T-helper 17 cell (primary cell): ENCODE measurements at regions not wholly inside any gene's neighbourhood (a gene's known extent, or its start where the extent isn't known, plus 50 kb on each side); places are given as distances from the start of the nearest gene placed in this dataset.

ENCODE experiments used
- ATAC-seq: fragments of 150-1000 bp; cut with Tn5 transposase; 2 replicates; pipeline ENCODE4 v1.10.0; 2021; ENCODE audit warnings: mild to moderate bottlenecking, moderate library complexity
- DNase-seq, 3 donors: peaks; one replicate each; pipeline versions ENCODE4 v3.0.0 to v3.0.0-alpha.2; 2020 to 2021
- H3K9me3 ChIP-seq: one replicate; pipeline ENCODE4 v1.7.0; 2013; ENCODE audit warnings: low read length, mild to moderate bottlenecking; ENCODE audit not compliant: control insufficient read depth, poor library complexity, severe bottlenecking
- H3K27ac Mint-ChIP-seq: one replicate; pipeline ENCODE4 v1.8.0; 2022; ENCODE audit warnings: mild to moderate bottlenecking, moderate library complexity, mixed read lengths
- H3K27me3 Mint-ChIP-seq: one replicate; pipeline ENCODE4 v1.8.0; 2022; ENCODE audit warnings: mixed read lengths
- H3K36me3 Mint-ChIP-seq: one replicate; pipeline ENCODE4 v1.8.0; 2022; ENCODE audit warnings: low read depth, mixed read lengths
- H3K4me1 Mint-ChIP-seq: one replicate; pipeline ENCODE4 v1.8.0; 2022; ENCODE audit warnings: mild to moderate bottlenecking, mixed read lengths
- H3K4me3 Mint-ChIP-seq: one replicate; pipeline ENCODE4 v1.8.0; 2022; ENCODE audit warnings: mild to moderate bottlenecking, moderate library complexity, mixed read lengths

DNA sequence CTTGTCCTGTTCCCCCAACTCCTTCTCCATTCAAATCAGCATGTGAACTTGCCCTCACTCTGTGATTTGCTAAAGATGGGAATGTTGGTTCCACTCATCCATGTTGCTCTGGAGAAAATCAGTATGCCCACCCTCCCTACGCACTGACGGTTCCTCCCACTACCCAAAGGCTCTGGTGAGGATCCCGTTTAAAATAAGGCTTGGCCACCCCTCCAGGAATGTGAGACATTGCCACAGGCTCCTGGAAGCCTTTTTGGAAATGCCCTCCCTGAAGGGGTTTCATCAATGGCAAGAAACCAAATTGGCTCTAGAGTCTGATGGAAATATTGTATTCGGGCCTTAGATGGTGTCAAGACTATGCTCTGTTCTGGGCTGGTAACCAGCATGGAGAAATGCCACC, 187.3 kb downstream of the USP12 start:
- Mint-ChIP-seq H3K4me3 (no peak overlapping the region), H3K27ac (no peak overlapping the region), H3K36me3 (no peaks in the 10 kb centered on the region), H3K4me1 (peaks cover 5% of the 10 kb centered on the region), H3K27me3 (peaks cover 44% of the 10 kb centered on the region)
- ATAC-seq (no peak), DNase-seq (no peak)
- H3K9me3 ChIP-seq: no peaks in the 10 kb centered on the region

DNA sequence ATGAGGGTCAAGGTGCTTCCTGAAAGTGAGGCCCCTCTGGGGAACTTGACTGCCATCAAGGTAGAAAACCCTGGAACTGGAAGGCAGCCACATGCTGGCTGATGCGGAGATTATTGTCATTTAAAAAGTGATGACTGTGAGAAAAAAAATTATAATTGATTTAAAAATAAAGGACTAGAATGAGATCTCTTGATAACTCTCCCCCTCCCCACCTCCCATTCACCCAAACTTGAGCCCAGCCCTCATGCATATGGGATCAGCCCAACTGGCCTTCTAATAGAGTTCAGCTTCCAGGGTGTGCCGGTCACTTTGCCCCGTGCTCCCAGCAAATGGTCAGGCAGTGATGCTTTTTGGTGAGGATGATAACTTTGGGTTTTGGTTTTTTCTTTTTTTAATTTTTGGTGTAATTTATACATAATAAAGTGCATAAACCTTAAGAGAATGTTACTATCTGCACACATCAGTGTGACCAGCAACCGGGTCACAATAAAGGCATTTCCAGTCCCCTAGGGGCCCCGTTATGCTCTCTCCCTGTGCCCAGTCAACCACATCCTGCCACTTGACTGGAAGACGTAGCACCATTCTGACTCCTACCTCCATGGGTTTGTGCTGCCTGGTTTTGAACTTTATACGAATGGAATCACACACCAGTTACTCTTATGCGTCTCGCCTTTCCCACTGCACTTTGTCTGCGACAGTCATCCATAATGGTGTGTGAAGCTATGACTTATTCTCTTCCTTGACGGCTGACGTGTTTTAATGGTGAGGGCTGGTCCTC, 187.9 kb downstream of the USP12 start:
- DNase-seq: no peak
- Mint-ChIP-seq H3K36me3 (no peaks in the 10 kb centered on the region), H3K4me3 (no peak overlapping the region), H3K4me1 (peaks cover 2% of the 10 kb centered on the region), H3K27ac (no peak overlapping the region), H3K27me3 (peaks cover 41% of the 10 kb centered on the region)
- ATAC-seq: no peak
- H3K9me3 ChIP-seq: no peaks in the 10 kb centered on the region

DNA sequence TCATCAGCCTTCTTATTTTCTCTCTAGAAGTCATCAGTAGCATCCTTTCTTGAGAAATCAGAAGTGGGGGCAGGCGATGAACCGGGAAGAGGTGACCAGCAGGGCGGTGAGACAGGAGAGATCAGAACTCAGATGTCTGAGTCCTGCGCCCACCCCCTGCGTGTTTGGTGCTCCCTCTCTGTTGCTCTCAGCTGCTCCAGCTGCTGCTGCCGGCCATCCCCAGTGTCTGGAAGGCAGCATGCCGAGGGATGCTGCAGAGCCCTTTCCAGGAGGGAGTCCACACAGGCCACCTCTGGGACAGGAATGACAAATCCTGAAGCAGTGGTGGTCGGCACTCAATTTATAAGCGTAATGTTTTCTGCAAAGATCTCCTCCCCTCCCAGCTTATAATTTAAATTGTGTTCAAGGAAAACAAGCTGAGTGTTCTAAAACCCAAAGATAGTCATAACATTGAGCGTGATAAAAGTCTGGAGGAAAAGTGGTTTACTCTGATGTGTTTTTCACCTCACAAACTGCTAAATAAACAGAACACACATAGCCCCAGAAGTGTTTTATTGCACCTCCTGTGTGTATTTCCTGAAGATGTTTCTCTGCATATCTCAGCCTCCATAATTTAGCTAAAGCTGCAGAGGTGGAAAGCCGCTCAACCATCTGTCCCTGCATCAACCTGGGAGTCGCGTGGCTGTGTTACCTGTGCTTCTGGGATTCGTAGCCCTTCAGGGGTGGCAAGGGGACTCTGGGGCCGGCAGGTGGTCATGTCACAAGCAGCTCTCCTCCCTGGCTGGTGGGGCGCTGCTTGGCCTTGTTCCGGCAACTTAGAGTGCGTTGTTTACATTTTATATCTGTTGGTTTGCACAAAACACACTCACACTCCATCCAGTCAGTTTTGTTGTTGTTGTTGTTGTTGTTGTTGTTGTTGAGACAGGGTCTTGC, 191.2 kb downstream of the USP12 start:
- Mint-ChIP-seq H3K36me3 (no peaks in the 10 kb centered on the region), H3K27me3 (peaks cover 44% of the 10 kb centered on the region), H3K27ac (no peak overlapping the region), H3K4me3 (no peak overlapping the region), H3K4me1 (peaks cover 2% of the 10 kb centered on the region)
- no peaks in the 10 kb centered on the region for H3K9me3 ChIP-seq
- DNase-seq (no peak), ATAC-seq (no peak)

DNA sequence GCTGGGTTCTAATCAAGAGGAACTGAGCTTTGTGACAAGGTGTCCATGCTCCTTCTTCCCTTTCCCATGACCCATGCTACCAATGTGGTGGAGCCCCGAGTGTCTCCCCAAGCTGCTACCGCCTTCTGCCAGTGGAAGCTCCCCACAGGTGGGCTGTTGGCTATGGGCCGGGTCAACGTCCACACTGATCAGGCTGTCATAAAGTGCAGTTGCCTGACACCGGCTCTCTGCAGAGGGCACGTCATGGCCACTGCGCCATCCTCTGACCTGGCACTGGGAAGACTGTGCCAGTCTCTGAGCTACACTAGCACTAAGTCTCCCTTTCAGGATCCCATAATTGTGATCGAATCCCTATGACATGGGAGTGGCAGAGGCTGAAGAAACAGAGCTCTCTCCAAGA, 192.3 kb downstream of the USP12 start:
- no peak for ATAC-seq
- Mint-ChIP-seq H3K27me3 (peaks cover 42% of the 10 kb centered on the region), H3K27ac (no peak overlapping the region), H3K4me3 (peak overlapping the region; percentile 25), H3K4me1 (peaks cover 2% of the 10 kb centered on the region), H3K36me3 (no peaks in the 10 kb centered on the region)
- H3K9me3 ChIP-seq: no peaks in the 10 kb centered on the region
- DNase-seq: no peak

DNA sequence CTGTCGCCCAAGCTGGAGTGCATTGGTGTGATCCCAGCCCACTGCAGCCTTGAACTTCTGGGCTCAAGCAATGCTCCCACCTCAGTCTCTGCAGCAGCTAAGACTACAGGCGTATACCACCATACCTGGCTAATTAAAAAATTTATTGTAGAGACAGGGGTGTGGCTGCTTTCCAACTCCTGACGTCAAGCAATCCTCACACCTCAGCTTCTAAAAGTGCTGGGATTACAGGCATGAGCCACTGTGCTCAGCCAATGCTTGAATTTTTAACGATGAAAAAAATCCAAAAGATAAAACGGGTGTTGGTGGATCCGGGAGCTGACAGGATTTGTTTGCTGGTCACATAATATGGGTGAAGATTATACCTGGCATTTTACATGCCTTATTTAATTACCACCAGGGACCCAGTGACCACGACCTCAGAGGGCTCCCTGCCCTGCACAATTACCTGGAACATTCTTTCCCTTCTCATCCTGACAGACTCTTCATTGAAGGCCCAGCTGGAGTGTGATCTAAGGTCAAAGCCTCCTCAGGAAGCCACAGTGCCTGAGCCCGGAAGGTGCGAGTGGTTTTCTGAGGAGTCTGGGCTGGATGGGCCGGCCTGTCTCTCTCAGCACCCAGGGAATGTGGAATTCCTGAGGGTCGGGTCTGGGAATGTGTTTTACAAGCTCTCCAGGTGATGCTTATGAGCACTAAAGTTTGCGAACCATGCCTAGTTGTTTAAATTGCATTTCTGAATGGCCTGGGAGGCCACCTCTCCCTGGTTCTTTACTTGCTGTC, 193.3 kb downstream of the USP12 start:
- ATAC-seq (no peak), DNase-seq (no peak)
- Mint-ChIP-seq H3K27me3 (peaks cover 44% of the 10 kb centered on the region), H3K4me1 (no peaks in the 10 kb centered on the region), H3K27ac (no peak overlapping the region), H3K36me3 (no peaks in the 10 kb centered on the region), H3K4me3 (no peak overlapping the region)
- H3K9me3 ChIP-seq: no peaks in the 10 kb centered on the region

DNA sequence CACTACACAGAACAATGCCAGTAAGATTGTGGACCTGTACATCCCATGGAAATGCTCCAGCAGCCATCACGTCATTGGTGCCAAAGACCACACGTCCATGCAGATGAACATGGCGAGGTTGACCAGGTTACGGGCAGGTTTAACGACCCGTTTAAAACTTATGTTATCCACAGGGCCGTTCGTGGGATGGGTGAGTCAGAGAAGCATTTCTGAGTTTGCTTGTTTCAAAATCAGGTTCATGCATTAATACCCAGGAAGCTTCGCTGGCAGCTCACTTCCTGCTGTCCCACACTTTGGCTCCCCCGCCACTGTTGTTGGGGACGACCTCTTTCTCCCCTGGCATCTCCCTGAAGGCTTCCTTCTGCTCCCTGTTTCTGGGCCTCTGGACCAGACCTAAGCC, 194.1 kb downstream of the USP12 start:
- H3K4me1 Mint-ChIP-seq: peaks cover 2% of the 10 kb centered on the region
- DNase-seq: no peak
- H3K36me3 Mint-ChIP-seq: no peaks in the 10 kb centered on the region
- peaks cover 44% of the 10 kb centered on the region for H3K27me3 Mint-ChIP-seq
- no peak for ATAC-seq
- no peak overlapping the region for H3K27ac Mint-ChIP-seq
- no peaks in the 10 kb centered on the region for H3K9me3 ChIP-seq
- H3K4me3 Mint-ChIP-seq: no peak overlapping the region

DNA sequence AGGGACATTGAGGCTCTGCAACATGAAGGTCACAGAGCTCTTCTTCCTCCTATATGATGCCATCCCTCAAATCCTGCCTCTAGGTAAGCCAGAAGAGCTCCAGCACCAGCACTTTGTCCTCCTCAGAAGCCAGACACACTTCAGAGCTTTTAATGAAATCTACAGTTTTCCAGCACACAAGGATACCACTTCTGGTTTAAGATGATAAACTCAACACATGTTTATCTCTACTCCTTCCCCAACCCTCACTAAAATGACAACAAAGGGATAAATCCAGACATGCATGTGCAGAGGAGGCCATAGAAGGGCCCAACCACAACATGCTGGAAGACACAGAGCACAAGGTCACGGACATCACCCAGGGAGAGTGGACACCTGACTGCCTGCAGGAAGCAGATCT, 195.3 kb downstream of the USP12 start:
- H3K4me3 Mint-ChIP-seq: no peak overlapping the region
- H3K4me1 Mint-ChIP-seq: peaks cover 8% of the 10 kb centered on the region
- no peak for DNase-seq
- H3K27me3 Mint-ChIP-seq: peaks cover 44% of the 10 kb centered on the region
- no peak overlapping the region for H3K27ac Mint-ChIP-seq
- no peaks in the 10 kb centered on the region for H3K9me3 ChIP-seq
- ATAC-seq: no peak
- H3K36me3 Mint-ChIP-seq: no peaks in the 10 kb centered on the region

DNA sequence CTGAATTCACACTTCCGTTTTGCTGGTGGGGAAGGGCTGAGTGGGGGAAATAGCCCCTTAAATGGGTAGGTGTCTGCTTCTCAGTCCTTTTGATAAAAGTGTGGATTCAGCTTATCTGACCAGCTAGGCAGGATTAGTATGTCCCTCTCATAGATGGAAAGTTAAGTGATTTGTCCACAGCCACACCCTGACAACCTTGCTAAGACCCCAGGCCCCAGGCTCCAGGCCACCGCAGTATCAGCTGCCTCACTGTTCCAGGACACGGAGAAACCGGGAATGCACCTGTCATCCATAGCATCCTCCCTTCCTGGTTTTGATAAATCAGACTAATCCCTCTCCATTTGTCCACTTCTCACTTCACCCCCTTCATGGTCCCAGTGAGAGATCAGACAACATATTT, 197.7 kb downstream of the USP12 start:
- no peak overlapping the region for H3K27ac Mint-ChIP-seq
- H3K4me3 Mint-ChIP-seq: no peak overlapping the region

DNA sequence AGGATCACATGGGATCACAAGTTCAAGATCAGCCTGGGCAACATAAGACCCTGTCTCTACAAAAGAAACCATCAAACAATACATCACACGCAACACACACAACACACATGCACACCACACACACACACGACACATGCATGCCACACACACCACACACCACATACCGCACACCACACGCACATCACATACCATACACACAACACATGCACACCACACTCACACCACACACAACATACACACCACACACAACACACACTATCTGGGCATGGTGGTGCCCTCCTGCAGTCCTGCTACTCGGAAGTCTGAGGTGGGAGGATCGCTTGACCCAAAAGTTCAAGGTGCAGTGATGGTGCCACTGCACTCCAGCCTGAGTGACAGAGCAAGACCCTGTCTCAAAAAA, 198.3 kb downstream of the USP12 start:
- Mint-ChIP-seq H3K27me3 (peaks cover 25% of the 10 kb centered on the region), H3K27ac (no peak overlapping the region), H3K4me1 (peaks cover 8% of the 10 kb centered on the region), H3K4me3 (no peak overlapping the region), H3K36me3 (no peaks in the 10 kb centered on the region)
- no peaks in the 10 kb centered on the region for H3K9me3 ChIP-seq
- DNase-seq: no peak
- no peak for ATAC-seq

More for the DNA sequence above, 197.7 kb downstream of the USP12 start:
- Mint-ChIP-seq H3K36me3 (no peaks in the 10 kb centered on the region), H3K27me3 (peaks cover 32% of the 10 kb centered on the region), H3K4me1 (peaks cover 8% of the 10 kb centered on the region)
- DNase-seq (no peak), ATAC-seq (no peak)
- H3K9me3 ChIP-seq: no peaks in the 10 kb centered on the region

DNA sequence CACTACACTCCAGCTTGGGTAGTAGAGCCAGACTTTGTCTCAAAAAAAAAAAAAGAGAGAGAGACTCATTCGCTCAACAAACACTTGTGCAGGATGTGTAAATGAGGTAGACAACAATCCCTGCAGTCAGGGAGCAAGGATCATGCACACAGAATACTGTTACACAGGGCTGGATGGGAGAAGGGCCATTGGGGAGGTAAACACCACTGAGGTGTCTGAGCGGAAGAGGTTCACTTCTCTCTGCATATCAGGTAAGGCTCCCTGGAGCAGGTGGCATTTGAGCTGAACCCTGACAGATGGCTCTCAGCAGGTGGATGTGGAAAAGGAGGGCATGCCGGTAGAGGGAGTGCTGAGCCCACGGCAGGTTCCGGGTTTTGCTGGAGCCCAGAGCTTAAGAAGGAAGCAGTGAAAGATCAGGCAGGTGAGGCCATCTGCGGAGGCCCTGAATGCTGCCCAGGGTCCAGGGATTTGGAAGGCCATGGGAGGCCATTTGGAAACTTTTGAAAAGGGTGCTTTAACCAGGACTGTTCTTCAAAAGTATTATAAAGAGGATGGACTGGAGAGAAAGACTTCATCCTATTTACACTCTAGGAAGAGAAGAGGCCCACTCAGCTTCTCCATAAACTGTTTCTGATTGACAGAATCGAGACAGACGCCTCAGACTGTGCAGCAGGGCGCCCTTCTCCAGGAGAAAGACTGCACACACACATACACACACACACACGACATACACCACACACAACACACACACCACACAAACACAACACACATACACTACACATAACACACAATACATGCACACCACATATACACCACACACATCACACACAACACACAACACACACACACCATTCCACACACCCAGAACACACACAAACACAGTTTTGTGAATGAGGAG, 199.4 kb downstream of the USP12 start:
- no peaks in the 10 kb centered on the region for H3K9me3 ChIP-seq
- H3K27me3 Mint-ChIP-seq: peaks cover 27% of the 10 kb centered on the region
- peaks cover 8% of the 10 kb centered on the region for H3K4me1 Mint-ChIP-seq
- DNase-seq (no peak), ATAC-seq (peak; percentile 54)
- no peak overlapping the region for H3K4me3 Mint-ChIP-seq
- no peaks in the 10 kb centered on the region for H3K36me3 Mint-ChIP-seq
- no peak overlapping the region for H3K27ac Mint-ChIP-seq

DNA sequence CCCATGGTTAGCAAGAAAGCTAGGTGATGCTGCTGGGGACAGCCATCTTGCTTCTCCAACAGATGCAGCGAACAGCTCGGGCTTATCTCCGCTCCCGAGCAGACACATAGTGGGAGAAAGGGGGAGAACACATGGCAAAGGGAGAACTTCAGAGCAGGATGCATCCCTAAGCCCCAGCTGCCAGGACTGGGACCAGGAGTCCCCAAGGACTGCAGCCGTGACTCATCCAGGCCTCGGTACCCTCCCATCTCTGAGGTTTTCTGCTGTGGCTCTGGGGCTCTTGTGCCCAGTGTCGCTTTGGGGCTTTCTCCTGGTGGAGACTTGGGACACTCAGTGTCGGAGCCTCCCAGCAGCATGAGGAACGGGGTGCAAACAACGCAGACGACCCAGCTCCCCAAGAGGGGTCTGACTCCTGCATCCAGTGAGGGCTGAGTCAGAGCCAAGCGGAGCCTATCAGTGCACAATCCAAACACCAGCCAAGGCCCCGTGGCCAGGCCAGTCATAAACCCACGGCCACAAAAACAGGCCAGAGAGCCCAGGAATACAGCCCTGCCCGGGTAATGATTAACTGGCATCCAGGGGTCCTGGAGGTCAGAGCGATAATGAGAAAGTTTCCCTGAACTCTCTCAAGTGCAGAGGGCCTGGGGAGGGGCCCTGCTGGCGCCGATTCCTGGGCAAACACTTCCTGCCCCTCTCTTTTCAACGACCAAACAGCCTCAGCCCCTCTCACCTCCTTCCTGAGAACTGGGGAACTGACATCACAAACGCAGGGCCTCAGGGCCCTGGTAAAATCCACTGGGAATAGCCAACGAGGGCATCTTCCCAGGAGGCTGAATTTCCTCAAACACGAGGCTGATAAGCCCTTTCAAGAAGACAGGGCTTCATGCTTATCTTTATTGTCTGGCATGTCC, 202.9 kb downstream of the USP12 start:
- DNase-seq (no peak), ATAC-seq (no peak)
- H3K4me3 Mint-ChIP-seq: no peak overlapping the region
- H3K27me3 Mint-ChIP-seq: peaks cover 21% of the 10 kb centered on the region
- H3K36me3 Mint-ChIP-seq: no peaks in the 10 kb centered on the region
- H3K4me1 Mint-ChIP-seq: peaks cover 8% of the 10 kb centered on the region
- H3K9me3 ChIP-seq: no peaks in the 10 kb centered on the region
- no peak overlapping the region for H3K27ac Mint-ChIP-seq
